Activated CD4-positive, alpha-beta memory T cell treated with anti-CD3 and anti-CD28 coated beads, Interleukin-2, amount 10 ng/mL, durations not matched to agents 7 days and 5 days (primary cell): ENCODE measurements at regions not wholly inside any gene's neighbourhood (a gene's known extent, or its start where the extent isn't known, plus 50 kb on each side); places are given as distances from the start of the nearest gene placed in this dataset.
"Not testable (repeated sequence)": the region's sequence is repeated elsewhere in the genome, so short reads cannot be mapped to it uniquely, and the experiment has no call there.

Experiments
- CTCF ChIA-PET: fragments of 350-600 bp; sonication (Branson Sonifier 250); formaldehyde crosslinking; loops from one replicate; lab custom pipeline; 2021; ENCODE audit warnings: antibody characterized with exemption, inconsistent platforms; lab: Charles Lee
- POLR2A ChIA-PET: fragments of 350-600 bp; sonication (Branson Sonifier 250); formaldehyde crosslinking; loops from one replicate; lab custom pipeline; 2021; ENCODE audit warnings: antibody characterized with exemption; lab: Charles Lee
- DNase-seq: peaks from one replicate; pipeline ENCODE4 v3.0.0-alpha.2; 2020
- H3K27ac Mint-ChIP-seq: one replicate; pipeline ENCODE4 v1.8.0; 2021; ENCODE audit warnings: mild to moderate bottlenecking, mixed read lengths
- H3K27me3 Mint-ChIP-seq: one replicate; pipeline ENCODE4 v1.8.0; 2021; ENCODE audit warnings: mixed read lengths
- H3K36me3 Mint-ChIP-seq: one replicate; pipeline ENCODE4 v1.8.0; 2021; ENCODE audit warnings: low read depth, mixed read lengths
- H3K4me1 Mint-ChIP-seq: one replicate; pipeline ENCODE4 v1.8.0; 2021; ENCODE audit warnings: mixed read lengths
- H3K4me3 Mint-ChIP-seq: one replicate; pipeline ENCODE4 v1.8.0; 2021; ENCODE audit warnings: mild to moderate bottlenecking, mixed read lengths
- H3K9me3 Mint-ChIP-seq: one replicate; pipeline ENCODE4 v1.8.0; 2021; ENCODE audit warnings: mixed read lengths

- H3K4me3 Mint-ChIP-seq, result no peak overlapping the region
- peaks cover 13% of the 10 kb centered on the region for H3K36me3 Mint-ChIP-seq
- H3K27ac Mint-ChIP-seq, result no peak overlapping the region
- POLR2A ChIA-PET, result interaction anchor here (2.2 to 12.1 kb wide), 5 partner anchors 7 to 261 kb away, joined by 6 to 698 read pairs (median 9); partner anchors contain the start of gene HMGN4
- no peaks in the 10 kb centered on the region for H3K27me3 Mint-ChIP-seq
- CTCF ChIA-PET, result interaction anchor here (1.1 kb wide), 1 partner anchor 46 kb away, joined by 3 read pairs; no protein-coding TSS in a partner anchor
- no peaks in the 10 kb centered on the region for H3K9me3 Mint-ChIP-seq
- H3K4me1 Mint-ChIP-seq, result peaks cover 24% of the 10 kb centered on the region
- DNase-seq, result no peak
Observed at GRCh38 chr6:26276841-26277648, 88.0 kb upstream of the BTN3A2 start.

GRCh38 chr6:26278536-26278935, 86.5 kb upstream of the BTN3A2 start:
- no peaks in the 10 kb centered on the region for H3K27me3 Mint-ChIP-seq
- no peak overlapping the region for H3K4me3 Mint-ChIP-seq
- peaks cover 37% of the 10 kb centered on the region for H3K4me1 Mint-ChIP-seq
- POLR2A ChIA-PET, result interaction anchor here (1.2 to 2.7 kb wide), 3 partner anchors 62 to 1536 kb away, joined by 3 to 9 read pairs (median 7); a partner anchor contains a TSS
- no peaks in the 10 kb centered on the region for H3K9me3 Mint-ChIP-seq
- peaks cover 16% of the 10 kb centered on the region for H3K36me3 Mint-ChIP-seq
- H3K27ac Mint-ChIP-seq, result no peak overlapping the region
- DNase-seq, result no peak
- CTCF ChIA-PET, result interaction anchor here (1.1 kb wide), 1 partner anchor 44 kb away, joined by 3 read pairs; no protein-coding TSS in a partner anchor

- H3K36me3 Mint-ChIP-seq, result peaks cover 16% of the 10 kb centered on the region
- CTCF ChIA-PET, H3K27me3 Mint-ChIP-seq, H3K9me3 Mint-ChIP-seq, H3K27ac Mint-ChIP-seq, H3K4me3 Mint-ChIP-seq, DNase-seq: not testable (repeated sequence)
- peaks cover 43% of the 10 kb centered on the region for H3K4me1 Mint-ChIP-seq
- POLR2A ChIA-PET, result interaction anchor here (0.8 kb wide), 1 partner anchor 9 kb away, joined by 3 read pairs; no protein-coding TSS in a partner anchor
Observed at GRCh38 chr6:26279371-26279770, 85.6 kb upstream of the BTN3A2 start.

GRCh38 chr6:26280407-26280806, 84.6 kb upstream of the BTN3A2 start:
- peaks cover 16% of the 10 kb centered on the region for H3K36me3 Mint-ChIP-seq
- POLR2A ChIA-PET, result interaction anchor here (1.0 to 6.4 kb wide), 5 partner anchors 8 to 123 kb away, joined by 3 to 698 read pairs (median 10); a partner anchor contains a TSS

DNA sequence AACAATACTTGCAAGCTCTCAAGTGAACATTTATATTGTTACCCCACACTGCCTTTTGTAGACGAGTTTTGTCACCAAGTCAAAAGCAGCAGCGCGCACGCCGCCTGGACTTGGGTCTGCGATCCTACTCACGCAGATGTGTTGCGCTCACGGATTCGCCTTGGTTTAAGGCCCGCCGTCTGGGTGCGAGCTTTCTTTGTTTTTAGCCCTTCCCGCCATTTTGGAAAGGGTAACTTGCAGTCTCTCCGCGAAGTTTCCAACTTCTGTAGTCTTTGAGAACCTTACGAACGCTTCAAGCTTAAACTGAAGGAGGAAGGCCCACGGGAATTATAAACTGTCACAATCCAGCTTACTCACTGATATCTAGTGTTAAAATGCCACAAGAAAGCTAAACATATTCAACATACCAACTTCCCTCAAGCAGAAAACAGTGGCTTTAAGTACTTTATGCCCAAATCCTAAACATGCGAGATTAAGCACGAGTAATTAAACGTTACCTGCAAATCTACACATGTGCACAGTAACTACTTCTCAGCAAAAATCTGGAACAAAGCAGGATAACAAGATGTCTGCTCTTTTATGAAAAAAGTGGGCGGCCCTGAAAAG, 80.4 kb upstream of the BTN3A2 start:
- POLR2A ChIA-PET, result interaction anchor here (0.8 to 6.4 kb wide), 63 partner anchors 11 to 1609 kb away, joined by 3 to 698 read pairs (median 10); partner anchors contain the start of gene HMGN4
- H3K27ac Mint-ChIP-seq, result peak overlapping the region; percentile 96

More at GRCh38 chr6:26280407-26280806, 84.6 kb upstream of the BTN3A2 start:
- Mint-ChIP-seq H3K27ac (no peak overlapping the region), H3K9me3 (no peaks in the 10 kb centered on the region), H3K4me3 (no peak overlapping the region), H3K4me1 (peaks cover 41% of the 10 kb centered on the region), H3K27me3 (no peaks in the 10 kb centered on the region)
- CTCF ChIA-PET, result interaction anchor here (0.9 kb wide), 1 partner anchor 61 kb away, joined by 3 read pairs; no protein-coding TSS in a partner anchor
- DNase-seq, result no peak

DNA sequence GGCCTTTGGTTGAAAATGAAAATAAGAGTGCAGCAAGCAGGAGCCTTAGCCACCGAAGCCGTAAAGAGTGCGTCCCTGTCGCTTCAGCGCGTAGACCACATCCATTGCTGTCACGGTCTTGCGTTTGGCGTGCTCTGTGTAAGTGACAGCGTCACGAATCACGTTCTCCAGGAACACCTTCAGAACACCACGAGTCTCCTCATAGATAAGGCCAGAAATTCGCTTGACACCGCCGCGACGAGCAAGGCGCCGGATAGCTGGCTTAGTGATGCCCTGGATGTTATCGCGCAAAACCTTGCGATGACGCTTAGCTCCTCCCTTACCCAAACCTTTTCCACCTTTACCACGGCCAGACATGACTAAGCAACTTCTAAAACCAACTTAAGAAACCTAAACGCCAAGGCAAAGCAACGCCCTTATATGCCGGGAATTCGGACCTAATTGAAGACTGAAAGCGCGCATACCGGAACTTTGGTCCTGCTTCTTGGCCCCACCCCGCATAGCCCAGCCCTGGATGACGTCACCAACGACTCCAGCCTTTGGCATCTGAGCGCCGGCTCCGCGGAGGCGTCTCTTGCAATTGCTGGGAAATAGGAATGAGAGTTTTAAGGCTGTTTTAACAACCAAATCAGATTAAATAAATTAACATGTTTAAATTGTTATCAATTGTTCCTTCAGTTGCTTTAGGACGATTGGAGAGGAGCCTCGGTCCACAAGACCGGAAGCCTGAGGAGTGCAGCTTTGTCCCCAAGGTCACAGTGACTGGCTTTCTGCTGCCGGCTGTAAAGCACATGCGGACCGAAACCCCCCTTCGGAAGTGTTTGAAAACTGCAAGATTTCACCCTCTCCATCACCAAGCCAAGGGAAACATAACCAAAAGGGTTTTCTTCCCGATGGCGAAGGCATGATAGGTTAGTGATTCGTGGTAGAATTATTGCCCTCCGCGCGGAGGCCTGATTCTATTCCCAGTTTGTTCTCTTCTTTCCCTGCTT, 79.6 kb upstream of the BTN3A2 start:
- Mint-ChIP-seq H3K36me3 (peaks cover 28% of the 10 kb centered on the region), H3K9me3 (peaks cover 13% of the 10 kb centered on the region), H3K4me3 (peak overlapping the region; percentile 83), H3K4me1 (peaks cover 39% of the 10 kb centered on the region), H3K27me3 (peaks cover 4% of the 10 kb centered on the region), H3K27ac (peak overlapping the region; percentile 96)
- DNase-seq, result peak; percentile 98
- ChIA-PET CTCF (interaction anchor here (0.5 to 4.4 kb wide), 14 partner anchors 12 to 846 kb away, joined by 3 to 66 read pairs (median 4); a partner anchor contains a TSS), POLR2A (interaction anchor here (0.7 to 6.4 kb wide), 65 partner anchors 10 to 1608 kb away, joined by 3 to 698 read pairs (median 9); partner anchors contain the start of gene HMGN4)

More for the DNA sequence above, 80.4 kb upstream of the BTN3A2 start:
- Mint-ChIP-seq H3K27me3 (peaks cover 4% of the 10 kb centered on the region), H3K9me3 (peaks cover 13% of the 10 kb centered on the region), H3K36me3 (peaks cover 29% of the 10 kb centered on the region), H3K4me1 (peaks cover 39% of the 10 kb centered on the region), H3K4me3 (peak overlapping the region; percentile 83)
- DNase-seq, result peak; percentile 70
- CTCF ChIA-PET, result interaction anchor here (0.5 to 4.4 kb wide), 14 partner anchors 12 to 847 kb away, joined by 3 to 66 read pairs (median 4); a partner anchor contains a TSS

DNA sequence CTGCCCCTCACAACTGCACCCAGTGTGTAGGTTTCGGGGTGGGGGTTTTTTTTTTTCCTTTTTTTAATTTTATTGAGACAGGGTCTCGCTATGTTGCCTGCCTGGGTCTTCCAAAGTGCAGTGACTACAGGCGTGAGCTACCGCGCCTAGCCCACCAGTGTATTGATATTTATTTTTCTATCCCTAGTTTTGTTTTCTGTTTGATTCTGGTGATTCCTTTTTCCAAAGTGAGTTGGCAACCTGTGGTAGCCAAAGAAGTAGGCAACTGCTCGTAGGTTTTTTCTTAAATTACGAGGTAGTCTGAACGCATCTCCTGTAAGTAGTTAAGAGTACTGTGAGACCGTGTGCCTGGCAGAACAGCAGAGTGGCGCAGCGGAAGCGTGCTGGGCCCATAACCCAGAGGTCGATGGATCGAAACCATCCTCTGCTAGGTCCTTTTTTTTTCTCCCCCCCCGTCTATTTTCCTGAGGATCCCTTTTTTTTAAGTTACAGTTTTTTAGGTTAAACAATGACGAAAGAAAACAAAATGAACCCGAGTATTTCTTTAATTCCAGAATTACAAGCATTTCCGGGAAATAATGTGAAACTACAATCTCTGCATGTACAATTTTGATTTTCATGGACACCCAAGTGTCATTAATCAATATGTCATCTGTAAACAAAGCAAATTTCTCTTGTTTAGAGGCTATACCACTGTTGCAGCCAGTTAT, 78.7 kb upstream of the BTN3A2 start:
- Mint-ChIP-seq H3K4me1 (peaks cover 32% of the 10 kb centered on the region), H3K36me3 (peaks cover 19% of the 10 kb centered on the region), H3K27ac (peak overlapping the region; percentile 96), H3K4me3 (peak overlapping the region; percentile 83), H3K27me3 (peaks cover 4% of the 10 kb centered on the region), H3K9me3 (peaks cover 13% of the 10 kb centered on the region)
- ChIA-PET POLR2A (interaction anchor here (0.7 to 6.4 kb wide), 45 partner anchors 9 to 1607 kb away, joined by 3 to 698 read pairs (median 14); partner anchors contain the start of gene HMGN4), CTCF (interaction anchor here (1.6 to 4.4 kb wide), 4 partner anchors 13 to 69 kb away, joined by 3 to 66 read pairs (median 12); a partner anchor contains a TSS)
- DNase-seq, result peak; percentile 83

- Mint-ChIP-seq H3K9me3 (peaks cover 13% of the 10 kb centered on the region), H3K4me1 (peaks cover 18% of the 10 kb centered on the region), H3K27me3 (peaks cover 4% of the 10 kb centered on the region), H3K27ac (no peak overlapping the region), H3K36me3 (peaks cover 14% of the 10 kb centered on the region), H3K4me3 (no peak overlapping the region)
- POLR2A ChIA-PET, result interaction anchor here (0.7 to 1.5 kb wide), 4 partner anchors 18 to 36 kb away, joined by 3 to 5 read pairs (median 3); a partner anchor contains a TSS
- CTCF ChIA-PET, result no interaction called here
- no peak for DNase-seq
Observed at GRCh38 chr6:26288155-26288554, 76.8 kb upstream of the BTN3A2 start.

GRCh38 chr6:26290941-26291340, 74.1 kb upstream of the BTN3A2 start:
- H3K9me3 Mint-ChIP-seq, result peaks cover 13% of the 10 kb centered on the region
- ChIA-PET POLR2A (interaction anchor here (0.9 to 1.1 kb wide), 3 partner anchors 17 to 75 kb away, joined by 3 to 4 read pairs (median 3); no protein-coding TSS in a partner anchor), CTCF (interaction anchor here (2.3 kb wide), 1 partner anchor 50 kb away, joined by 6 read pairs; no protein-coding TSS in a partner anchor)
- H3K27ac Mint-ChIP-seq, result no peak overlapping the region
- DNase-seq, result no peak
- no peak overlapping the region for H3K4me3 Mint-ChIP-seq
- H3K27me3 Mint-ChIP-seq, result peaks cover 4% of the 10 kb centered on the region
- H3K4me1 Mint-ChIP-seq, result peaks cover 18% of the 10 kb centered on the region
- H3K36me3 Mint-ChIP-seq, result peaks cover 14% of the 10 kb centered on the region

DNA sequence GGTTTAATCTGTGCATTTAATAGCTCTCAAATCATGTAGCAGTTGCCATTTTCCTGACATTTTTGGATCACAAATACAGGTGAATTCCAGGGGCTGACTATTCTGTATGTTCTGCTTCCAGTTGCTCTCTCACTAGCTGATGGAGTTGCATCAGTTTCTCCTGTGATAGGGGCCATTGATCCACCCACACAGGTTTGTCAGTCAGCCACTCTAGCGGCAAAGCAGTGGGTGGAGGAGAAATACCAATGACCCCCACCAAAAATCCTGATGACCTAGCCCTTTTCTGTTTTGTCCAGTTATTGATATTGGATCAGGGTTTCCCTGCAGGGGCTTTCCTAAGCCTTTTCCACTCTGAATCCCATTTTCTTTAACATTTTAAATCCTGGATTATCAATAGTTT, 72.3 kb upstream of the BTN3A2 start:
- no peak overlapping the region for H3K4me3 Mint-ChIP-seq
- ChIA-PET POLR2A (interaction anchor here (1.0 to 1.8 kb wide), 3 partner anchors 22 to 303 kb away, joined by 4 to 6 read pairs (median 4); a partner anchor contains a TSS), CTCF (no interaction called here)
- no peak for DNase-seq
- peaks cover 14% of the 10 kb centered on the region for H3K4me1 Mint-ChIP-seq
- peaks cover 11% of the 10 kb centered on the region for H3K9me3 Mint-ChIP-seq
- peaks cover 7% of the 10 kb centered on the region for H3K36me3 Mint-ChIP-seq
- no peaks in the 10 kb centered on the region for H3K27me3 Mint-ChIP-seq
- no peak overlapping the region for H3K27ac Mint-ChIP-seq

- Mint-ChIP-seq H3K27me3 (no peaks in the 10 kb centered on the region), H3K4me3 (no peak overlapping the region), H3K27ac (no peak overlapping the region), H3K9me3 (peaks cover 1% of the 10 kb centered on the region), H3K36me3 (no peaks in the 10 kb centered on the region), H3K4me1 (peaks cover 14% of the 10 kb centered on the region)
- DNase-seq, result no peak
- POLR2A ChIA-PET, result interaction anchor here (3.6 kb wide), 1 partner anchor 9 kb away, joined by 12 read pairs; a partner anchor contains a TSS
- CTCF ChIA-PET, result no interaction called here
Observed at GRCh38 chr6:26294302-26294701, 70.7 kb upstream of the BTN3A2 start.
